H1 (cell line): ENCODE measurements at regions not wholly inside any gene's neighbourhood (a gene's known extent, or its start where the extent isn't known, plus 50 kb on each side); places are given as distances from the start of the nearest gene placed in this dataset.

ENCODE experiments used
- CTCF ChIA-PET: fragments of 300-600 bp; sonication (Branson Sonifier 250); formaldehyde crosslinking; loops from one replicate; lab custom pipeline; 2021; ENCODE audit not compliant: partially characterized antibody; lab: Charles Lee
- POLR2A ChIA-PET: fragments of 300-600 bp; sonication (Branson Sonifier 250); formaldehyde crosslinking; loops from one replicate; lab custom pipeline; 2021; ENCODE audit warnings: inconsistent platforms; ENCODE audit not compliant: partially characterized antibody; lab: Charles Lee
- DNase-seq, 2 experiments: peaks; one replicate each; pipeline versions ENCODE4 v3.0.0 to v3.0.0-alpha.2; 2010 to 2022; ENCODE audit warnings: low spot score in 2 of 2, low read depth in 1 of 2, mixed read lengths in 1 of 2
- FAIRE-seq: peaks from 2 replicates; lab custom pipeline; 2011; peaks lifted over from hg19 to GRCh38; lab: Jason Lieb, UNC
- H2AFZ ChIP-seq: 2 replicates; pipeline ENCODE4 v1.8.1; 2012; ENCODE audit warnings: low read length, inconsistent platforms
- H2AK5ac ChIP-seq: 2 replicates; pipeline ENCODE4 v1.6.1; 2013; ENCODE audit warnings: low read depth, low read length
- H2BK120ac ChIP-seq: replicated peaks from 2 replicates; pipeline ENCODE3; 2013; ENCODE audit warnings: low read depth, low read length, inconsistent platforms
- H2BK12ac ChIP-seq: 2 replicates; pipeline ENCODE4 v1.6.1; 2013; ENCODE audit warnings: low read depth, low read length
- H2BK15ac ChIP-seq: 2 replicates; pipeline ENCODE4 v1.6.1; 2013; ENCODE audit warnings: low read length
- H2BK20ac ChIP-seq: 2 replicates; pipeline ENCODE4 v1.6.1; 2013; ENCODE audit warnings: low read length
- H2BK5ac ChIP-seq: 2 replicates; pipeline ENCODE4 v1.6.1; 2013; ENCODE audit warnings: low read depth, low read length
- H3K14ac ChIP-seq: 2 replicates; pipeline ENCODE4 v1.6.1; 2013; ENCODE audit warnings: inconsistent platforms; ENCODE audit not compliant: insufficient read length
- H3K18ac ChIP-seq: 2 replicates; pipeline ENCODE4 v1.6.1; 2013; ENCODE audit warnings: low read length; ENCODE audit errors: extremely low read depth
- H3K23ac ChIP-seq: 2 replicates; pipeline ENCODE4 v1.6.1; 2013; ENCODE audit warnings: inconsistent platforms; ENCODE audit not compliant: insufficient read length
- H3K23me2 ChIP-seq: 2 replicates; pipeline ENCODE4 v1.6.1; 2013; ENCODE audit warnings: low read depth, low read length
- H3K27ac ChIP-seq: 2 replicates; pipeline ENCODE4 v1.6.1; 2011; ENCODE audit warnings: low read depth, low read length, inconsistent platforms
- H3K27me3 ChIP-seq, 4 experiments: replicated peaks in 1 of 4; 1 replicate in 1 of 4; 2 replicates in 3 of 4; pipeline versions ENCODE4 v1.6.1 to v1.8.1; 2011 to 2013; ENCODE audit warnings: low read length in 3 of 4, mild to moderate bottlenecking in 3 of 4, inconsistent platforms in 2 of 4, mixed read lengths in 2 of 4, moderate library complexity in 1 of 4; ENCODE audit not compliant: control insufficient read depth in 3 of 4, insufficient read depth in 3 of 4; ENCODE audit errors: extremely low read depth in 1 of 4
- H3K36me3 ChIP-seq, 4 experiments: 2 replicates each; pipeline versions ENCODE4 v1.6.1 to v1.8.1; 2011 to 2013; ENCODE audit warnings: mild to moderate bottlenecking in 4 of 4, low read length in 3 of 4, moderate library complexity in 2 of 4, control low read depth in 1 of 4, inconsistent platforms in 1 of 4; ENCODE audit not compliant: insufficient read depth in 4 of 4, control insufficient read depth in 2 of 4
- H3K4ac ChIP-seq: replicated peaks from 2 replicates; pipeline ENCODE3; 2013; ENCODE audit warnings: low read length, low read depth, mixed read lengths, inconsistent platforms; ENCODE audit not compliant: insufficient read length
- H3K4me1 ChIP-seq, 4 experiments: replicated peaks in 1 of 4; 1 replicate in 1 of 4; 2 replicates in 3 of 4; pipeline versions ENCODE4 v1.6.1 to v1.8.1; 2011 to 2013; ENCODE audit warnings: low read length in 3 of 4, inconsistent platforms in 2 of 4, mixed read lengths in 1 of 4; ENCODE audit not compliant: insufficient read depth in 4 of 4, control insufficient read depth in 3 of 4
- H3K4me2 ChIP-seq, 2 experiments: 2 replicates each; pipeline versions ENCODE4 v1.6.1 to v1.8.1; 2011 to 2013; ENCODE audit warnings: low read depth in 2 of 2, low read length in 2 of 2, control low read depth in 1 of 2, inconsistent platforms in 1 of 2, mild to moderate bottlenecking in 1 of 2; ENCODE audit not compliant: insufficient read depth in 1 of 2
- H3K4me3 ChIP-seq, 4 experiments: fragments of 200-600, 300-600 bp in 1 of 4; sonication (generic), shearing (Covaris generic), sonication (Bioruptor Twin) in 1 of 4; 2 replicates each; pipeline versions ENCODE4 v1.5.1 to v1.8.1; 2011 to 2016; ENCODE audit warnings: low read length in 4 of 4, low read depth in 3 of 4, control low read depth in 2 of 4, inconsistent platforms in 2 of 4, mild to moderate bottlenecking in 2 of 4, mixed read lengths in 1 of 4, moderate library complexity in 1 of 4; ENCODE audit not compliant: insufficient read depth in 2 of 4; ENCODE audit errors: extremely low read depth in 1 of 4
- H3K56ac ChIP-seq: replicated peaks from 2 replicates; pipeline ENCODE3; 2013; ENCODE audit warnings: low read depth, mild to moderate bottlenecking, mixed read lengths, low read length, inconsistent platforms; ENCODE audit not compliant: insufficient read length
- H3K79me1 ChIP-seq: 2 replicates; pipeline ENCODE4 v1.6.1; 2013; ENCODE audit warnings: low read depth, low read length, control low read depth
- H3K79me2 ChIP-seq, 2 experiments: 2 replicates each; pipeline versions ENCODE4 v1.6.1 to v1.8.1; 2012 to 2013; ENCODE audit warnings: low read length in 2 of 2, mild to moderate bottlenecking in 2 of 2, inconsistent platforms in 1 of 2; ENCODE audit not compliant: insufficient read depth in 2 of 2, control insufficient read depth in 1 of 2
- H3K9ac ChIP-seq, 4 experiments: replicated peaks in 1 of 4; 1 replicate in 1 of 4; 2 replicates in 3 of 4; pipeline versions ENCODE4 v1.6.1 to v1.8.1; 2011 to 2013; ENCODE audit warnings: low read depth in 3 of 4, low read length in 3 of 4, control low read depth in 2 of 4, mild to moderate bottlenecking in 2 of 4, moderate library complexity in 2 of 4, inconsistent platforms in 1 of 4; ENCODE audit errors: extremely low read depth in 1 of 4
- H3K9me3 ChIP-seq, 2 experiments: 2 replicates each; pipeline versions ENCODE4 v1.6.1 to v1.8.1; 2012 to 2013; ENCODE audit warnings: mild to moderate bottlenecking in 2 of 2, moderate library complexity in 2 of 2, control low read depth in 1 of 2, inconsistent platforms in 1 of 2, low read depth in 1 of 2, low read length in 1 of 2, mixed read lengths in 1 of 2; ENCODE audit not compliant: insufficient read depth in 2 of 2
- H4K20me1 ChIP-seq, 2 experiments: replicated peaks in 1 of 2; 2 replicates each; pipeline versions ENCODE3 to v1.8.1; 2011 to 2013; ENCODE audit warnings: inconsistent platforms in 2 of 2, low read length in 2 of 2, mild to moderate bottlenecking in 1 of 2; ENCODE audit not compliant: insufficient read depth in 2 of 2, control insufficient read depth in 1 of 2
- H4K5ac ChIP-seq: 2 replicates; pipeline ENCODE4 v1.6.1; 2013; ENCODE audit warnings: low read length, low read depth, mixed read lengths, inconsistent platforms; ENCODE audit not compliant: insufficient read length
- H4K8ac ChIP-seq: 2 replicates; pipeline ENCODE4 v1.8.0; 2013; ENCODE audit warnings: mild to moderate bottlenecking, moderate library complexity, low read length, inconsistent platforms; ENCODE audit not compliant: insufficient read depth; ENCODE audit errors: extremely low read depth
- H4K91ac ChIP-seq: replicated peaks from 2 replicates; pipeline ENCODE3; 2013; ENCODE audit warnings: low read length, mixed read lengths, inconsistent platforms; ENCODE audit not compliant: insufficient read length
- ATF3 ChIP-seq: IDR thresholded peaks from 2 replicates; pipeline ENCODE4 v1.6.1; 2011; ENCODE audit warnings: low read depth, mild to moderate bottlenecking, low read length; ENCODE audit not compliant: insufficient read depth
- CHD2 ChIP-seq: IDR thresholded peaks from 2 replicates; pipeline ENCODE4 v1.6.1; 2012; ENCODE audit warnings: low read length, improper control_type of control experiment
- EZH2 ChIP-seq: fragments of 200-600 bp; sonication (generic); IDR thresholded peaks from 2 replicates; pipeline ENCODE4 v1.7.1; 2012; ENCODE audit warnings: low read depth, mild to moderate bottlenecking, moderate library complexity, low read length, inconsistent platforms; ENCODE audit not compliant: severe bottlenecking
- JUND ChIP-seq: IDR thresholded peaks from 2 replicates; pipeline ENCODE4 v1.6.1; 2011; ENCODE audit warnings: mild to moderate bottlenecking, improper control_type of control experiment, low read length
- KDM4A ChIP-seq: IDR thresholded peaks from one replicate; pipeline ENCODE4 v1.7.1; 2012; ENCODE audit warnings: low read depth, mild to moderate bottlenecking, moderate library complexity, low read length, inconsistent platforms; ENCODE audit not compliant: severe bottlenecking
- KDM5A ChIP-seq: fragments of 200-600 bp; IDR thresholded peaks from 2 replicates; pipeline ENCODE4 v1.7.1; 2012; ENCODE audit warnings: mild to moderate bottlenecking, low read length, inconsistent platforms, mixed read lengths
- NANOG ChIP-seq: IDR thresholded peaks from 2 replicates; pipeline ENCODE4 v1.6.1; 2011; ENCODE audit warnings: low read length, low read depth, mild to moderate bottlenecking, inconsistent platforms; ENCODE audit not compliant: insufficient read depth, poor library complexity, severe bottlenecking
- SIN3A ChIP-seq, 2 experiments: IDR thresholded peaks in 1 of 2; conservative IDR thresholded peaks in 1 of 2; 2 replicates each; pipeline ENCODE4 v1.6.1; 2011 to 2012; ENCODE audit warnings: low read length in 2 of 2, improper control_type of control experiment in 1 of 2, low read depth in 1 of 2, mild to moderate bottlenecking in 1 of 2
- SIRT6 ChIP-seq: IDR thresholded peaks from one replicate; pipeline ENCODE4 v1.7.1; 2012; ENCODE audit warnings: low read length, inconsistent platforms
- USF2 ChIP-seq: IDR thresholded peaks from 2 replicates; pipeline ENCODE4 v1.6.1; 2011; ENCODE audit warnings: low read length, improper control_type of control experiment
- WGBS, 2 experiments: shearing (Covaris generic) in 1 of 2; methylation state at CpG; one replicate each; pipeline versions ENCODE4 v1.1.6 to v1.1.7; 2013 to 2015; ENCODE audit warnings: low lambda C conversion rate in 2 of 2, mixed read lengths in 2 of 2, inconsistent platforms in 1 of 2, low coverage in 1 of 2, missing lambda C conversion rate in 1 of 2; ENCODE audit not compliant: insufficient replicate concordance in 2 of 2, insufficient coverage in 1 of 2, insufficient read length in 1 of 2; ENCODE audit errors: extremely low coverage in 1 of 2, missing lambda C conversion rate in 1 of 2; 5-methylcytosine and 5-hydroxymethylcytosine counted together

GRCh38 chr2:180842461-180842860 is 137.9 kb upstream of the UBE2E3 start:
- no peak overlapping the region for H3K4me2 ChIP-seq
- no peak overlapping the region for H4K91ac ChIP-seq
- H3K79me2 ChIP-seq: no peaks in the 10 kb centered on the region
- H2BK15ac ChIP-seq: no peak overlapping the region
- no peak overlapping the region for H3K4me3 ChIP-seq
- no peak overlapping the region for H2AFZ ChIP-seq
- H3K56ac ChIP-seq: no peak overlapping the region
- FAIRE-seq (no peak), DNase-seq (no peak)
- no peak overlapping the region for H3K23ac ChIP-seq
- ChIA-PET POLR2A (interaction anchor here (0.9 kb wide), 1 partner anchor 41 kb away, joined by 3 read pairs; no protein-coding TSS in a partner anchor), CTCF (interaction anchor here (0.5 to 1.0 kb wide), 2 partner anchors 60 to 149 kb away, joined by 3 read pairs; no protein-coding TSS in a partner anchor)
- H3K79me1 ChIP-seq: no peaks in the 10 kb centered on the region
- no peak overlapping the region for H2AK5ac ChIP-seq
- no peak overlapping the region for H3K4ac ChIP-seq
- H3K9me3 ChIP-seq: no peaks in the 10 kb centered on the region
- no peak overlapping the region for H3K27ac ChIP-seq
- no peaks in the 10 kb centered on the region for H3K23me2 ChIP-seq
- no peaks in the 10 kb centered on the region for H4K20me1 ChIP-seq
- WGBS, 2 experiments: 95% methylated on average over 3 of the region's 3 CpGs; no CpG with 5 or more reads in 1 of the 2 experiments
- no peak overlapping the region for H3K9ac ChIP-seq
- no peaks in the 10 kb centered on the region for H3K27me3 ChIP-seq
- H3K18ac ChIP-seq: no peak overlapping the region
- H3K14ac ChIP-seq: no peak overlapping the region
- no peak overlapping the region for H2BK5ac ChIP-seq
- H2BK20ac ChIP-seq: no peak overlapping the region
- no peaks in the 10 kb centered on the region for H3K36me3 ChIP-seq
- no peak overlapping the region for H4K5ac ChIP-seq
- no peak overlapping the region for H4K8ac ChIP-seq
- no peak overlapping the region for H2BK120ac ChIP-seq
- H2BK12ac ChIP-seq: no peak overlapping the region
- no peaks in the 10 kb centered on the region for H3K4me1 ChIP-seq
- TF ChIP-seq KDM5A (no peak), EZH2 (no peak), KDM4A (no peak), NANOG (no peak), SIN3A (conservative IDR thresholded peaks at IDR 0.05 in 1 of 2, IDR thresholded peaks at IDR 0.05 in 1 of 2; ENCODE audit: low read depth in 1 of 2, low read length in 2 of 2) (no peak), CHD2 (no peak), JUND (no peak), USF2 (no peak), SIRT6 (no peak), ATF3 (no peak)
